MM.1S (cell line): ENCODE measurements at regions not wholly inside any gene's neighbourhood (a gene's known extent, or its start where the extent isn't known, plus 50 kb on each side); places are given as distances from the start of the nearest gene placed in this dataset.

Experiments
- EZH2 ChIP-seq: fragments of 300-600 bp; sonication (generic); optimal IDR thresholded peaks from 2 replicates; pipeline ENCODE3; 2017; ENCODE audit warnings: low read depth, mild to moderate bottlenecking, antibody characterized with exemption, low read length, mixed read lengths
- TF ChIP-seq, protein P1 (sequence below): fragments of 300-600 bp; sonication (generic); IDR thresholded peaks from 2 replicates; pipeline ENCODE4 v1.5.1; 2016; ENCODE audit warnings: antibody characterized with exemption, low read length, mixed read lengths

DNA sequence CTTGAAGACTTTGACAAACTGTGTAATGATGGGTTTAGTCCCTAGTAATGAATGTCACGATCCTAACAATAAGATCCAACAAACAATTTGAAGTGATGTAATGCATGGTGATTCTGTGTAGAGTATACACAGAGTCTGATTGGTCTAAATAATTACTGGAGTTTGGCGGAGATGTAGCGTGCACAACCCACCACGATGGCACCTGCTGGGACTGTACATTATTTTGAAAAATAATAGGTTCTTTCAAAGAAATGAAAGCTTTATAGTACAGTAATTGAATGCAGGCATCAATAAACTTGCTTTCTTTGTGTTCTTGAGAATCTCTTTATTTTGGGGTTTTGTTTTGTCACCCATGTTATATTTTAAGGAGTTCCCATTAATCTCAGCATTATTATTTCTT, 902.2 kb upstream of the PCDH7 start:
- TF ChIP-seq, protein P1, sequence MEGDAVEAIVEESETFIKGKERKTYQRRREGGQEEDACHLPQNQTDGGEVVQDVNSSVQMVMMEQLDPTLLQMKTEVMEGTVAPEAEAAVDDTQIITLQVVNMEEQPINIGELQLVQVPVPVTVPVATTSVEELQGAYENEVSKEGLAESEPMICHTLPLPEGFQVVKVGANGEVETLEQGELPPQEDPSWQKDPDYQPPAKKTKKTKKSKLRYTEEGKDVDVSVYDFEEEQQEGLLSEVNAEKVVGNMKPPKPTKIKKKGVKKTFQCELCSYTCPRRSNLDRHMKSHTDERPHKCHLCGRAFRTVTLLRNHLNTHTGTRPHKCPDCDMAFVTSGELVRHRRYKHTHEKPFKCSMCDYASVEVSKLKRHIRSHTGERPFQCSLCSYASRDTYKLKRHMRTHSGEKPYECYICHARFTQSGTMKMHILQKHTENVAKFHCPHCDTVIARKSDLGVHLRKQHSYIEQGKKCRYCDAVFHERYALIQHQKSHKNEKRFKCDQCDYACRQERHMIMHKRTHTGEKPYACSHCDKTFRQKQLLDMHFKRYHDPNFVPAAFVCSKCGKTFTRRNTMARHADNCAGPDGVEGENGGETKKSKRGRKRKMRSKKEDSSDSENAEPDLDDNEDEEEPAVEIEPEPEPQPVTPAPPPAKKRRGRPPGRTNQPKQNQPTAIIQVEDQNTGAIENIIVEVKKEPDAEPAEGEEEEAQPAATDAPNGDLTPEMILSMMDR = no peak
- no peak for TF ChIP-seq EZH2
